AG04450 (cell line): ENCODE measurements at regions not wholly inside any gene's neighbourhood (a gene's known extent, or its start where the extent isn't known, plus 50 kb on each side); places are given as distances from the start of the nearest gene placed in this dataset.

Experiments used
- CTCF ChIA-PET: fragments of 300-600, 350-600 bp; formaldehyde crosslinking; extraction: SDS; loops from one replicate; lab custom pipeline; 2022; ENCODE audit warnings: antibody characterized with exemption, inconsistent platforms; lab: Charles Lee
- POLR2A ChIA-PET: fragments of 350-600 bp; formaldehyde crosslinking; extraction: SDS; loops from one replicate; lab custom pipeline; 2021; ENCODE audit warnings: antibody characterized with exemption, inconsistent platforms; lab: Yijun Ruan, JAX
- DNase-seq: peaks from one replicate; pipeline ENCODE4 v3.0.0-alpha.2; 2011; ENCODE audit warnings: low read depth, low spot score
- H3K27ac ChIP-seq: one replicate; pipeline ENCODE4 v1.5.1; 2012; ENCODE audit warnings: low read depth, low read length, control low read depth
- H3K27me3 ChIP-seq: one replicate; pipeline ENCODE4 v1.6.0; 2012; ENCODE audit warnings: low read length; ENCODE audit not compliant: control insufficient read depth, insufficient read depth
- H3K4me3 ChIP-seq: 2 replicates; pipeline ENCODE4 v1.5.1; 2011; ENCODE audit warnings: mild to moderate bottlenecking, low read depth, low read length, control low read depth
- H3K9me3 ChIP-seq: 2 replicates; pipeline ENCODE4 v1.5.1; 2012; ENCODE audit warnings: low read length; ENCODE audit not compliant: control insufficient read depth, insufficient read depth
- CTCF ChIP-seq: IDR thresholded peaks from 2 replicates; pipeline ENCODE4 v1.5.1; 2011; ENCODE audit warnings: low read depth, low read length, control low read depth, inconsistent platforms

DNA sequence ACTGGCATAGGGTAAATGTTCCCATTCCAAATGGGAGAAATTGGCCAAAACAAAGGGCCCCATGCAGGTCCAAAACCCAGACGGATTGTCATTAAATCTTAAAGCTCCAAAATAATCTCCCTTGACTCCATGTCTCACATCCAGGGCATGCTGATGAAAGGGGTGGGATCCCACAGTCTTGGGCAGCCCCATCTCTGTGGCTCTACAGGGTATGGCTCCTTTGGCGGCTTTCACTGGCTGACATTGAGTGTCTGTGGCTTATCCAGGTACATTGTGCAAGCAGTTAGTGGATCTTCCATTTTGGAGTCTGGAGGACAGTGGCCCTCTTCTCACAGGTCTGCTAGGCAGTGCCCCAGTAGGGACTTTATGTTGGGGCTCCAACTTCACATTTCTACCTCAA lies 772.9 kb upstream of the INTU start:
- no peaks in the 10 kb centered on the region for H3K9me3 ChIP-seq
- ChIA-PET POLR2A (no interaction called here), CTCF (no interaction called here)
- H3K27ac ChIP-seq, result no peak overlapping the region
- no peak for DNase-seq
- no peaks in the 10 kb centered on the region for H3K27me3 ChIP-seq
- no peak for TF ChIP-seq CTCF
- no peak overlapping the region for H3K4me3 ChIP-seq

DNA sequence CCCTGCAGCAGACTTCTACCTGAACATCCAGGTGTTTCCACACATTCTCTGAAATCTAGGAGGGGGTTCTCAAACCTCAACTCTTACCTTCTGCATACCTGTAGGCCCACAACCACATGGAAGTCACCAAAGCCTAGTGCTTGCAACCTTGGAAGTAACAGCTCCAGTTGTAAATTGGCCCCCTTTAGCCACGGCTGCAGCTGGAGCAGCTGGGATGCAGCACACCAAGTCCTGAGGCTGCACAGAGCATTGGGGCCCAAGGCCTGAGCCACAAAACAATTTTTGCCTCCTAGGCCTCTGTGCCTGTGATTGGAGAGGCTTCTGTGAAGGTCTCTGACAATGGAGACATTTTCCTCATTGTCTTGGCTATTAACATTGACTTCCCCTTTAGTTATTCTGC lies 772.4 kb upstream of the INTU start:
- TF ChIP-seq CTCF, result no peak
- POLR2A ChIA-PET, result no interaction called here
- Histone ChIP-seq H3K27ac (no peak overlapping the region), H3K27me3 (no peaks in the 10 kb centered on the region), H3K9me3 (no peaks in the 10 kb centered on the region), H3K4me3 (no peak overlapping the region)
- CTCF ChIA-PET, result no interaction called here
- no peak for DNase-seq

GRCh38 chr4:126869967-126870366 lies 762.8 kb upstream of the INTU start:
- DNase-seq, result no peak
- ChIA-PET CTCF (no interaction called here), POLR2A (no interaction called here)
- TF ChIP-seq CTCF, result no peak
- Histone ChIP-seq H3K27ac (no peak overlapping the region), H3K9me3 (peaks cover 8% of the 10 kb centered on the region; the same call in 1 of the 2 replicates), H3K27me3 (no peaks in the 10 kb centered on the region), H3K4me3 (no peak overlapping the region)

- TF ChIP-seq CTCF, result no peak
- POLR2A ChIA-PET, result no interaction called here
- CTCF ChIA-PET, result no interaction called here
- no peak for DNase-seq
- Histone ChIP-seq H3K27ac (no peak overlapping the region), H3K4me3 (no peak overlapping the region), H3K9me3 (peaks cover 8% of the 10 kb centered on the region; the same call in 1 of the 2 replicates), H3K27me3 (no peaks in the 10 kb centered on the region)
These were observed 760.9 kb upstream of the INTU start for GRCh38 chr4:126871810-126872209.

GRCh38 chr4:126874533-126874932 lies 758.2 kb upstream of the INTU start:
- no peak for TF ChIP-seq CTCF

More at GRCh38 chr4:126874533-126874932, 758.2 kb upstream of the INTU start:
- Histone ChIP-seq H3K27ac (no peak overlapping the region), H3K9me3 (peaks cover 8% of the 10 kb centered on the region; the same call in 1 of the 2 replicates), H3K27me3 (no peaks in the 10 kb centered on the region), H3K4me3 (no peak overlapping the region)
- no peak for DNase-seq
- ChIA-PET CTCF (no interaction called here), POLR2A (no interaction called here)
